Left lung (tissue), 4 donors: ENCODE measurements at regions not wholly inside any gene's neighbourhood (a gene's known extent, or its start where the extent isn't known, plus 50 kb on each side); places are given as distances from the start of the nearest gene placed in this dataset.

Experiments used
- ATAC-seq: fragments of 200-7000 bp; cut with Tn5 transposase; one replicate; pipeline ENCODE4 v1.9.1; 2020; ENCODE audit warnings: moderate library complexity
- DNase-seq, 4 donors: peaks; one replicate each; pipeline ENCODE4 v3.0.0-alpha.2; 2013 to 2020
- H3K27ac ChIP-seq, 2 donors: fragments of 200-600 bp; sonication (generic) in 1 of 2; one replicate each; pipeline versions ENCODE4 v1.5.0 to v1.8.0; 2020 to 2021
- H3K27me3 ChIP-seq, 2 donors: fragments of 200-600 bp; sonication (generic) in 1 of 2; one replicate each; pipeline versions ENCODE4 v1.5.0 to v1.8.0; 2020 to 2021
- H3K36me3 ChIP-seq, 2 donors: fragments of 200-600 bp; sonication (generic) in 1 of 2; one replicate each; pipeline versions ENCODE4 v1.5.0 to v1.8.0; 2020 to 2021
- H3K4me1 ChIP-seq, 2 donors: fragments of 200-600 bp; one replicate each; pipeline ENCODE4 v1.8.0; 2021
- H3K4me3 ChIP-seq, 2 donors: fragments of 200-600 bp; sonication (generic) in 1 of 2; one replicate each; pipeline versions ENCODE4 v1.5.0 to v1.8.0; 2020 to 2021; ENCODE audit warnings: mild to moderate bottlenecking in 1 of 2
- H3K9me3 ChIP-seq, 2 donors: fragments of 200-600 bp; sonication (generic) in 1 of 2; one replicate each; pipeline versions ENCODE4 v1.5.0 to v1.8.0; 2020 to 2021
- CTCF ChIP-seq, 2 donors: fragments of 200-600 bp; sonication (generic) in 1 of 2; IDR thresholded peaks; one replicate each; pipeline versions ENCODE4 v1.5.0 to v1.8.0; 2021; ENCODE audit warnings: antibody characterized with exemption in 2 of 2
- intact Hi-C, 2 donors: fragments of 100-400 bp; cut with DNase I; formaldehyde crosslinking; loops; one replicate each; pipeline versions ENCODE4 v1.11.2 to v1.14.2; 2022
- donor health status: DM: no; HTN: yes; CAD: no.
- donor health status: DM: no; HTN: no; CAD: no.

DNA sequence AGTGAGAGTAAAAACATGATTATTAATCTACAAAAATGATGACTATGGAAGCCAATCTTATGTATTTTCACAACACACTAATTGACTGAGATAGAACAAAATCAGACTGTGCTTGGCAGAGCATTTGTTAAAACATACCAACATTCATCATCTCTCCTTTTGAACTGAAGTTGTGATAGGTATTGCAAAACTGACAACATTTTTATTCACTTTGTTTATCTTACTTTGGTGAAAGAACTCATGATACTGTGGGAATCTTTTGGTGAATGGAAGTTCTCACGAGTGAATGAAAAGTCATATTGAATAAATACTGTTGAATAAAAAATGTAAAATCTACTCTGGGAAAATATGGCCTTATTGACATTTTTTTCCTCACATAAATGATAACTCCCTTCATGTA, 1430.2 kb upstream of the PIK3C3 start:
- ATAC-seq, result no peak

GRCh38 chr18:40523287-40523686, 1431.7 kb upstream of the PIK3C3 start:
- DNase-seq (no peak), ATAC-seq (no peak)
- Histone ChIP-seq H3K36me3 (no peaks in the 10 kb centered on the region), H3K4me3 (no peak overlapping the region), H3K4me1 (no peaks in the 10 kb centered on the region), H3K27ac (no peak overlapping the region), H3K27me3 (no peaks in the 10 kb centered on the region), H3K9me3 (no peaks in the 10 kb centered on the region)
- no peak for TF ChIP-seq CTCF (IDR thresholded peaks at IDR 0.05)
- intact Hi-C loops, result no loop called here

More for the DNA sequence above, 1430.2 kb upstream of the PIK3C3 start:
- no peak overlapping the region for H3K4me3 ChIP-seq
- H3K27me3 ChIP-seq, result no peaks in the 10 kb centered on the region
- no peaks in the 10 kb centered on the region for H3K9me3 ChIP-seq
- no peaks in the 10 kb centered on the region for H3K4me1 ChIP-seq
- H3K27ac ChIP-seq, result no peak overlapping the region
- intact Hi-C loops, result no loop called here
- no peak for DNase-seq
- no peak for TF ChIP-seq CTCF (IDR thresholded peaks at IDR 0.05)
- H3K36me3 ChIP-seq, result no peaks in the 10 kb centered on the region

DNA sequence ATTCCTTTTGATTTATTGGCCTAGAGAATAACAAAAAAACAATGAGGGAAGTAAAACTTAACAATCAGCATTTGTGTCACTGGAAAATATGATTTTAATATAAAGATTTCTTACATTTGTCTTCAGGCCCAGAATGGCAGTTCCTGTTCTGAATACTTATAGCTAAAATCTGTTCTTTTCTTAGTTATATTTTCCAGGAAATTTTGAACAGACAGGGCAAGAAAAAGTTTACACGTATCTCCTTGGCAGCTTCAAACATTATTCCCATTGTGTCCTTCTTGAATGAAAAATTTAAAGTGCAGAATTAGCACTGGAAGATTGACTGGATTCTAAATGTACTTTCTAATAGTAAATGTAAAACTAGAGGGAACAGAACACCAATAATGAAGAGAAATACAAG, 1454.0 kb upstream of the PIK3C3 start:
- Histone ChIP-seq H3K4me3 (no peak overlapping the region), H3K27ac (no peak overlapping the region), H3K9me3 (no peaks in the 10 kb centered on the region), H3K36me3 (no peaks in the 10 kb centered on the region), H3K4me1 (no peaks in the 10 kb centered on the region), H3K27me3 (no peaks in the 10 kb centered on the region)
- intact Hi-C loops, result no loop called here
- DNase-seq (no peak), ATAC-seq (no peak)
- TF ChIP-seq CTCF (IDR thresholded peaks at IDR 0.05), result no peak

DNA sequence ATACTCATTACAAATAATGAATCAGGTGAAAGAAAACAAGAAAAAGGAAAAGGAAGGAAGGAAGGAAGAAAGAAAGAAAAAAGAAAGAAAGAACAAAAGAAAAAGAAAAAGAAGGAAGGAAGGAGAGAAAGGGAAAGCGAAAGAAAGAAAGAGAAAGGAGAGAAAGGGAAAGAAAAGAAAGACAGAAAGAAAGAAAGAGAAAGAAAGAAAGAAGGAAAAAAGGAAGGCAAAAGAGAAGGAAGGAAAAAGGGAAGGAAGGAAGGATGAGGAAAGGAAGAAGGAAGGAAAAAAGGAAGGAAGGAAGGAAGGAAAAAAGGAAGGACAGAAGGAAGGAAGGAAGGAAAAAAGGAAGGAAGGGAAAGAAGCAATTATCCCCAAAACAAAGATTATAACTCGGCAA, 1460.4 kb upstream of the PIK3C3 start:
- no peak overlapping the region for H3K4me3 ChIP-seq
- no peaks in the 10 kb centered on the region for H3K27me3 ChIP-seq
- no peaks in the 10 kb centered on the region for H3K4me1 ChIP-seq
- no peak for TF ChIP-seq CTCF (IDR thresholded peaks at IDR 0.05)
- H3K27ac ChIP-seq, result no peak overlapping the region
- DNase-seq (no peak), ATAC-seq (no peak)
- no peaks in the 10 kb centered on the region for H3K36me3 ChIP-seq
- intact Hi-C loops, result no loop called here
- H3K9me3 ChIP-seq, result no peaks in the 10 kb centered on the region

- intact Hi-C loops, result no loop called here
- TF ChIP-seq CTCF (IDR thresholded peaks at IDR 0.05), result no peak
- no peak overlapping the region for H3K27ac ChIP-seq
- ATAC-seq (no peak), DNase-seq (no peak)
- no peaks in the 10 kb centered on the region for H3K36me3 ChIP-seq
- no peak overlapping the region for H3K4me3 ChIP-seq
- H3K27me3 ChIP-seq, result no peaks in the 10 kb centered on the region
- H3K4me1 ChIP-seq, result no peaks in the 10 kb centered on the region
- H3K9me3 ChIP-seq, result no peaks in the 10 kb centered on the region
These were observed 1461.7 kb upstream of the PIK3C3 start for GRCh38 chr18:40493316-40493715.
